Stimulated activated CD8-positive, alpha-beta memory T cell treated with anti-CD3 and anti-CD28 coated beads, Interleukin-4, amount 100 ng/mL, for 48 hours (primary cell): ENCODE measurements at regions not wholly inside any gene's neighbourhood (a gene's known extent, or its start where the extent isn't known, plus 50 kb on each side); places are given as distances from the start of the nearest gene placed in this dataset.
"Not testable (repeated sequence)": the region's sequence is repeated elsewhere in the genome, so short reads cannot be mapped to it uniquely, and the experiment has no call there.

Experiments
- DNase-seq: peaks from one replicate; pipeline ENCODE4 v3.0.0-alpha.2; 2020

DNA sequence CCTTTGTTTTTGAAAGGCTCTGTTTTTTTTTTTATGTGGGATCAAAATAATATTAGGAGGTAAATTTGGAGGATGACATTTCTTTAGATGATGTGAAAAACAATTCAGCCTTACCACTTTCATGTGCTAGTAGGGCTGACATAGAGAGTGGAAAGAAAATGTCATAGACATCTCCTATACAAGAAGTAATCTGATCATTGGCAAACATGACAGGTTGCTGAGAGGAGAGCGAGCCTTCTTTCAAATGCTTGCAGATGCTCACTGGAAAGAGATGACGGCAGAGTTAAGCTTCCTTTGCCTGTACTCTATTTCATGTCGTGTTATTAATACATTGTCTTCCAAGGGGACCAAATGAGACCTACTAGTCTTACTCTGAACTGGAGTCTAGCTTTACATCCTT lies 160.1 kb upstream of the DAP start:
- DNase-seq, result no peak

DNA sequence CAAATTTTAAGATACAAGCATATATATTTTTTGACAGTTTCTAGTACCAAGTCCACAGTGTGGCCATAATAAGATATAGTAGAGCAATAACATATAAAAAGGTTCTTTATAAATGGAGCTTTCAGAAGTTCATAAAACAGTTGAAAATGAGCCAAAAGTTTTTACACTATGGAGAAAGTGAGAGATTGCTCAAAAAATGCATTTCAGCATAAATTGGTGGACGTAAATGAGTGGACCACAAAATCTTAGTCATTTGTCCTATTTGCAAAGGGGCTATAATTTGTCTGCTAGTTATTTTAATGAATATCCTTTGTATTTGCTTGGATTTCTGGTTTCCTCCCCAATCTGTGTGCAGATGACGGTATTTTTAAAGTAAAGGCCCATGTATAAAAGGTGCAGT lies 159.4 kb upstream of the DAP start:
- no peak for DNase-seq

DNA sequence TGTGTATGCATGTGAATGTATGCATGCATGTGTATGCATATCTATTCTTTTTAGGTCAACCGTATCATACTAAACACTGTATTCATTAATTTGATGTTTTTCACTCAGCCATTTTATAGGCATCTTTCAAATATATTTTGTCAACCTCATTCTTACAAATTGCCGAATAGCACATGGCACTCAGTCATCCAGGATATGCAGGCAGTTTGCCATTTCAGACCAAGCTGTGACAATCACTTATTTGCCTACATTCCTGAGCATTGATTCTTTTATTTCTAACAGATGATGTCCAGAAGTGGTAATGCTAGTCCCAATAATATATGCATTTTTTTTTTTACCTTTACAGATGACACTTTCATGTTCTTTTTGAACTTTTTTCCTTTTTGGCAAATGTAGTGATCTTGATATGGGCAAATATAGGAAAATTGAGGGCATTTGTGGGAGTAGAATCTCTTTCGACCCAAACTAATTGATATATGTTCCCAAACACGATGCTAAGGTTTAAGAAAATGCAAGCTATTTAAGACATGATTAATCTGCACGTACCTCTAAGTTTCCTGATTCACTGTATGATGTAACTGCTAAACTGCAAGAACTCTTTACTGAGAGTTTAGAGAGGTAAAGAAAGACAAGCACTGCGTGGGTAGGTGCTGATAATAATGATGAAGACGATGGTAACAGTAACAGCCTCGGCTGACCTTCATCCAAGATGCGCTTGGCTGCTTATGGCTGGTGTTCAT lies 153.9 kb upstream of the DAP start:
- no peak for DNase-seq

DNA sequence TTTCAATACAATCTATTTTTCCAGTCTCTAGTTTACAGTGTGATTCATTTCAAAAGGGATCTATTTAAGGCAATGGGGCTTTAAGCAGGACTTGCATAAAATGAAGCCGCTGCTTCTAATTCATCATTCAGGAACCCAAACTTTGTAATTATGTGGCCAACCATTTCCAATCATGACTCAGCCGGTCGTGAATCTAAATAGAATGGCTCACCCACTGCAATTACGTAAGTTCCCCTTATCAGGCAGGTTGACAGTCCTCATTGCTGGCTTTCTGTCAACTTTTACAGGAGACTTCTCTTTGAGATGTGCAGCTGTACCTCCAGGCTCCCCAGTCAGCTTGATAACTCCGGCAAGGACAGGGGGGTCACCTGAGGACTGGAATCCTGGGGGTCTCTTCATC lies 152.8 kb upstream of the DAP start:
- DNase-seq, result no peak

DNA sequence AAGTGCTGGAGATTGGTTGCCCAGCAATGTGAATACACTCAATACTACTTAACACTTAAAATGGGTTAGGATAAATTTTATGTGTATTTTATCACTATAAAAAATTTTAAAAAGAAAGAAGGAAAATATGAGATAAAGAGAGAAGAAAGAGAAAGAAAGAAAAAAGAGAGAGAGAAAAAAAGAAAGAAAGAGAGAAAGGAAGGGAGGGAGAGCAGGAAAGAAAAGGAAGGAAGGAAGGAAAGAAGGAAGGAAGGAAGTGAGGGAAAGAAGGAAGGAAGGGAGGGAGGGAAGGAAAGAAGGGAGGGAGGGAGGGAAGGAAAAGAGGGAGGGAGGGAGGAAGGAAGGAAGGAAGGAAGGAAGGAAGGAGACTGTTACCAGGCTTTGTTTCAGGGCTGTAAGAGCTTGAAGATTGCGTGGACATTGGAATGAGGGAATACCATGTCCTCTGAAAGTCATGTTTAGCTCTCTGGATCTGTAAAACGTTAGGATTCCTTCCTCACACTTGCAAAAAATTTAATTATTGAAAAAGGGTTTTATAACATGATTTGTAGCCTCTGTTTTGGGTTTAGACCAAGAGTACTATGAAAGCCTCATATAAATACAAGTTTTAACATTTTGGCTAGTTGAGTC lies 152.3 kb upstream of the DAP start:
- no peak for DNase-seq

DNA sequence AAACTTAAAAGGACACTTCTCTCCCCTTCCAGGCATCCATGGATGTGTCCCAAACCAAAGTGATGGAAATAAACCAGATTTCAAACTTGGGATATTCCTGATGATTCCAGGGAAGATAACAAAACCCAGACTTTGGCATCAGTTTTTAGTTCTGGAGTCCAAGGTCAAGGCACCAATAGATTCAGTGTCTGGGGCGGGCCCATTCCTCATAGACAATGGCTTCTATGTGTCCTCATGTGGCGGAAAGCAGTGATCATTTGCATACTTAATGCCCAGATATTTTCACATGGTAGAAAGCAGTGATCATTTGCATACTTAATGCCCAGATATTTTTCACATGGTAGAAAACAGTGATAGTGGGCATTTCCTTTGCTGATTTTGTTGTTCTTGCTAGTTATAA lies 151.4 kb upstream of the DAP start:
- no peak for DNase-seq

DNA sequence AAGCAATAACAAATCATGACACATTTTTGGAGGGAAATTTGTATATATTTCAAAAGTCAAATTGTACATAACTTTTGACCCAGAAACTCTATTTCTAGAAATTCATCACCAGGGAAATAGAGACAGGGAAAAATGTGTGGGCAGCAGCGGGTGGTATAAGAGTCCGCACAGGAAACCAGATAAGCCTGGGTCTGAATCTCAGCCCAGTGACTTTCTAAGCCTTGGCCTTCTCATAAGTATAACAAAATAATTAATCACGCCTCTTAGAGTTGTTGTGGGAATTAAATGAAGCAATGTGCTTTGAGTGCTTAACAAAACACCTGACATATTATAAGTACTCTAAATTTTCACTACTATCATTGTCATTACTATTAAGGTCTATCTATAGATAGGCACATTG lies 149.2 kb upstream of the DAP start:
- DNase-seq, result no peak

DNA sequence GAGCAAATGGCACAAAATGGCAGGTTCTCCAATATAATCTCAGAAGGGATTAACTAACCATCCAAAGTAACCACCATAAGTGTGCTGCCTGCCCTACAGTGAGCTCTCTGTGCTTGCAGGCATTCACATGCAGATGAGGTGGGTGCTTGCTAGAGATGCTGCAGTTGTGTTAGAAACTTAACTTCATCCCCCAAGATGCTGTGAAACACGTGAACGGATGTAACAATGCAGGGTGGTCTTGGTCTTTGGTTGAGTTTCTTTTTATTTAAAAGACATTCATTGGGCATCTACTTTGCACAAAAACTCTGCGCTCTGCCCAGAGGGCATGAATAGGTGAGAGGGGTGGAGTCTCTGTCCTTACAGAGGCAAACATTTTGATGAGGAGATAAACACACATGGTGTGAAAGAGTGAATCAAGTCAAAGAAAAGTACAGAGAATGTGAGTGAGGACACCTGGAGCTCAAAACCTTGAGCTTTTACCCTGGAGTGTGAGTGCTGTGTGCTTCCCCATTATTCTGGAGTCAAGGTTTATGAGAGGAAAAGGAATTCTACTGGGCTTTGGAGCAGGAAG lies 143.9 kb upstream of the DAP start:
- DNase-seq, result no peak

DNA sequence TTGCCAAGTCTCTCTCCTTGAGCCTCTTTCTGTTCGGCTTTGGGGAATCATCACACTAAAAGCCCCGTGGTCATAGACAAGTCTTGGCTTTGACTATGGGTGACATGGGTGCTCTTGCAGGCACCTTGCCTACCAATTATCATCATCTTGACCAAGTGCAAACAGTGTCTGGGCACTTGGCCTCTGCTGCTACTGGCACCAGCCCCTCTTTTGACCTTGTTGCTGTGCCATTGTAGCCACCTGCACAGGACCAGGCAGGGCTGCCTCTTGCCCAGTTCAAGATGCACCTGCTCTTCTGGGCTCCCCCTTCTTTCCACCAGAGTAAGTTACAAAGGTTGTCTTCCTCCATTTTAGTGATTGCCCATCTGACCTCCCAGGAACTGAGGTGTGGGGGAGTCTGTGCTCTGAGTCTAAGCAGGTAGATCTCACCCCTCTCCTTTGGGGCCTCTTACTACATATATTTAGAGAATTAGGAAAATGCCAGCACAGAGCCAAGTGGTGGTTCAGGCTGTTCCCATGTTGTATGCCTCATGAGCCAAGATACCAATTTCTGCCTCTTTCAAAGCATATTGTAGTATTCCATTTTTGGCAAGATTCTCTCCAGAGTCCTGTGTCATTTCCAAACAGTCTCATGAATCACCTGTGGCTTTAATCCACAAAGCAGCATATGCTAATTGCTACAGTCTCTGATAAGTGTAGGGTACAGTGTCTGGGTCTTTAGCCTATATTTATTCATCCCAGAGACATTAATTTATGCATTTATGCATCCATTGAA lies 142.9 kb upstream of the DAP start:
- no peak for DNase-seq

DNA sequence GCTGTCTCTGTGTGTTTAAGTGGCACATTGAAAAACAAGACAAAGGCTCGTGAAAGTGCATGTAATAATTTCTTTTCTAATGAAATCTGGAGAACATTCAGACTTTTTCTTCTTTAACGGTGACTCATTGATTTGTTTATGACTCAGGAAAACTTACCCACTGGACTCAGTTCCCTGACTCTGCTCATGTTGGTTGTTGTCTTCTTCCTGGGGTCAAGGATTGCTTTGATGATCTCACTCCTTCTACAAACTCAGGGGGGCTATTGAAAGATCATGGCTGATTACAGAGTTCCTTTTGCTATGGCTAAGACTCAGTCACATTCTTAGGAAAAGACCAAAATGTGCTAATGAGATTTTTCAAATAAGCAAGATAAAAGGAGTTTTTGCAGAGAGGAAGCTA lies 141.1 kb upstream of the DAP start:
- DNase-seq, result no peak

DNA sequence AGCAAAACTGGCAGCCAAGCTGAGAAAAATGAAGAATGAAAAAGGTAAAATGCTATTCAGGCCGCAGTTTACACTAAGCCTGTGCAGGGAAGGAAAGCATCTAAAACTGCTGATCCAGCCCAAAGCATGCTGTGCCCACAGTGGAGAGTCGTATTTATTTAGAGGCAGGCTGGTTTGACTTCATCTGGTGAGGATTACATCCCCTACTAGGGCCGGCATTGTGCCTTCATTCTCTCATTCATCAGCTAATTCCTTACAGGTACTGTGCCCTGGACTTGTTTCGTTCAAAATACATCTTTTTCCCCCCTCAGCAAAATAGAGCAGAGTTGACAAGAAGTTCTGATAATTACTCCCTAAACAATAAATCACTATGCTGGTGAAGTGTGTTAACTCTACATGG lies 137.5 kb upstream of the DAP start:
- DNase-seq, result no peak

DNA sequence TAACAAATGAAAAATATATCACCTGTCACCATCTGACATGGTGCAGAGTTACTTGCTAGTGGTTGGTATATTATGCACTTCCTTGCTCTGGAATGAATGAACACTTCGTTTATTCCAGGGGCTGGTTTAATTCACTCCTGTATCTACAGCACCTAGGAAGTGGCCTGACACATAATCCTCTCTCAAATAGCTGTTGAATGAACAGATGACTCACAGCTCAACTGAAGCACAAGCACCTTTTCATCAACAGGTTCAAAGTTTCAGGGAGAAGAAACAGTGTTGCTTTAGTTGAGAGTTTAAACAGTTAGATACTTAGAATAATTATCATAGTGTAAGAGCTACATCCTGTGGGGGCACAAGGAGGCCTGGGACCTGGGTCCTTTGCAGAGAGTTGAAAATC lies 135.0 kb upstream of the DAP start:
- DNase-seq, result no peak

DNA sequence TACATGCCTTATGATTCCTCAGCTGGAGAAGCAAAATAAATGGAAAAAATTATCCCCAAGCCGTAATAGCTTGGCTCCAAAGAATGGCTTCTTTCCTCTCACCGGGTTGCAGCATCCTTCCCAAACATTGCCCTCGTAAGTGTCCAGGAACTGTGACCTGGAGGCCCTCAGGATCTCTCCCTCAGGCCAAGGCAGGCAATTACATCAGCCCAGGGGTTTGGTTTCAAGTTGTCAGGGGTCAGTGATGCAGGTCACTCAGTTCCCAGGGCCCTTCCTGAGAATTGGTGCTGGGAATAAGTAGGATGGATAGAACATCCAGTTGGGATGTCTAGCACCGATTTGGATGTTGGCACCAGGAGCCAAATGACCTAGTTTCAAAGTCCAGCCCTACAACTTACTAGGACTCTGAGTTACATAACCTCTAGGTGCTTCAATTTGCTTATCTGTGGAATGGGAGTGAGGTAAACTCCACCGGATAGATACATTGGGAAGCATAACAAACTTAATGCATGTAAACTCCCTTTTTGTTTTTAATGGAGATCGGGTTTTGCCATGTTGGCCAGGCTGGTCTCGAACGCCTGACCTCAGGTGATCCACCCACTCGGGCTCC lies 133.5 kb upstream of the DAP start:
- DNase-seq, result no peak

DNA sequence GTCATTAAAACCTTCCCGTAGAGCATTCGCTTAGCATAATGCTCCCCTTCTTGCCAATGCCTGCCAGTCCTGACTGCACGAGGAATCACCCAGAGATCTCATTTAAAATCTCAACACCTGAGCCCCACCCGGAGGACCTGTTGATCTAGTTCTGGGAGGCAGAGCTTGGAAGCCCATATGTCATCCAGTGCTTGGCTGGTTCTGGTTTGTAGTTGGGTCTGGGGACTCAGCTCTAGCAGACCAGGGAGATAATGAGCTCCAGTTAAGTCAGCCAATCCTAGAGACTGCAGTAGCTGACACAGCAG lies 131.8 kb upstream of the DAP start:
- no peak for DNase-seq

DNA sequence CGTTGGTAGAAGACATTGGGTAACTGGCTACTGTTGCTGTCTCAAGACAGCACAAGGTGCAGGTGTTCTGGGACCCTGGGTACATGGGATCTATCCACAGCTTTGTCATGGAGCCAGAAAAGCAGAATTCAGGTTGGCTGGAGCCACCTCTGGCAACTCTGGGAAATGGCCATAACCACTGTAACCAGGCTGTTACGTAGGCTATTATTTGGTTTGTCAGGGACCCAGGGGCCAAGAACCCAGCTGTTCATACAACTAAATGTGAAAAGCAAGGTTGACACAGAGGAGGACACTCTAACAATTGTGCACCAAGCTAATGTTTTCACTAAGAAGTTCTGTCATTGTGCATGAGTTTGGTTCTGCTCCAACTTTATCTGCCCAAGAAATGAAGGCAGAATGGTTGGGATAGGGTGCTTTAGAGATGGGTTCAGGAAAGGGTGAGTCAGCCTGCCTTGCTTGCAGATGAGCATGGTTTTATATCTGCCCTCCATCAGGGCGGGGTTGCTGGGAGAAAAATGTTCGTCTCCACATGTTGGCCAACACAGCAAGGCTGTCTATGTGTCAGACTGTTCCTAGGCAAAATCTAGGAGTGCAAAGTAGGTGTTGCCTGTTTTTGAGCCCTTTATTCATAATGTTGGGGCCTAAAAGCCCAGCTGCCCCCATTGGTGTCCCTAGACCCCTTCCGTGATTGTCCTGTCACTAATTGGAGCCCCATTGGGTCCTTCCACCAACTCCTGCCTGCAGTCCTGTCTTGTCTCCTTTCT lies 131.3 kb upstream of the DAP start:
- no peak for DNase-seq

DNA sequence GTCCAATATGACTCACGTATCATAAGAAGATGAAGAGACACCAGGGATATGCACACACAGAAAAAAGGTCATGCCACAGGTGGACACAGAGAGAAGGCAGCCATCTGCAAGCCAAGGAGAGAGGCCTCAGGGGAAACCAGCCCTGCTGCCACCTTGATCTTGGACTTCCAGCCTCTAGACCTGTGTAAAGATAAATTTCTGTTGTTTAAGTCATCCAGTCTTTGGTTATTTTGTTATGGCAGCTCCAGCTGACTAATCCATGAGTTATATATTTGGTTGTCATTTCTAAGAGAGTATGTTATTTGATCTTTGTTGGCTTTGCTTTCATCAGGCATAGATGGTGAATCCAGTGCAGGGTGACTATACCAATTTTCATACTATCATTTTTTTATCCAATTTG lies 130.2 kb upstream of the DAP start:
- DNase-seq, result no peak

DNA sequence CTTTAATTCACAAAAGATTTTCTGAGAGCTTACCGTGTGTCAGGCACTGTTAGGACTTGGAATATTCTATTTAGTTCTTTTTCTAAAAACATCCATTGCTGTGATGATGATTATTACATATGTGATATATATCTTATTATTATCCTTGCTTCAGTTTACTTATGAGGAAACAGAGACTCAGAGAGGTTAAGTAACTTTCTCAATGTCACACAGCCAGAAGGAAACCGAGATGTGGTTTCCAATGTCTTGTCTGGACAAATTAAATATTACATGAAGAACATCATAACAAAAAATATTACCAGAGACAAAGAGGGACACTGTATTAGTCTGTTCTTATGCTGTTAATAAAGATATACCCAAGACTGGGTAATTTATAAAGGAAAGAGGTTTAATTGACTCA lies 125.5 kb upstream of the DAP start:
- no peak for DNase-seq

DNA sequence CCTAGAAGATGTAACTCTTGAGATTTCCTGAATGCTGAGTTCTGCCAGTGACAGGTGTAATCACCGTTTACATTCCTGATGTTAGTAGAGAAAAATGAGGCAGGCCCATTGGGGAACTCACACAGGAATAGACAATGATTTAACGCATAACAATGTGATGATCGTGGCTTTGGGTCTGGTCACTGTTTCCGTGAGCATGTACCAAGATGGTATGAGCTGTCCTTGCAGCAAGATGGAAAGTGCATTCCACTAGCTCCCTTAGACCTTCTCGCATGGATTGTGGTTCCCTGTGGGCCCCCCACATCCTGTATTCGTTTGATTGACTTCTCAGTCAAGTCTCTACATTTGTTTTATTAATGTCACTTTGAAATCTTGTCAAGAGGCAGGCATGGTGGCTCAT lies 124.0 kb upstream of the DAP start:
- no peak for DNase-seq

DNA sequence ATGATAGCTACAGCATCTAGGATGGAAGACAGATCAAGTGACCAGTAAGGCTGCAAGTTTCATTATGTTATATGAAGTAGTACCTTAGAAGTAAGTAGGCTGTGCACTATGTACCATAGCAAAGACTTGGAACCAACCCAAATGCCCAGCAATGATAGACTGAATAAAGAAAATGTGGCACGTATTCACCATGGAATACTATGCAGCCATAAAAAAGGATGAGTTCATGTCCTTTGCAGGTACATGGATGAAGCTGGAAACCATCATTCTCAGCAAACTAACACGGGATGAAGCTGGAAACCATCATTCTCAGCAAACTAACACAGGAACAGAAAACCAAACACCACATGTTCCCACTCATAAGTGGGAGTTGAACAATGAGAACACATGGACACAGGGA lies 122.9 kb upstream of the DAP start:
- not testable (repeated sequence) for DNase-seq

DNA sequence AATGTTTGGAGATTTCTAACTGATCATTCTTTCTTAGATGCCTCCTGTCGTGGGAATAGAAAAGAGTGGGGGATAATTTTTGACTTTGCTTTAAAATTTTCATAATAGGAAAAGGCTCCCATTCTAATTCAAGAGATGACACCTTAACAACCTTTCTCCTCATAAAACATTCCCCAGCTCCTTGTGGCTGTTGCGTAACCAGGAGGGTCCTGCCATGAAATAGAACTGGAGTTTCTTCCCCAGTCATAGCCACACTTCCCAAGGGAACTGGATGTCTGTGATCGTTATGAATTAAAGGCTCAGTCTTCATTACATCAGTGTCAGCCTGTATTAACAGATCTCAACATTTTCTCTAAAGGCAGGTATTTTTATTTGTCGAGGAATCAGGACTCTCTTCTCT lies 119.9 kb upstream of the DAP start:
- no peak for DNase-seq

DNA sequence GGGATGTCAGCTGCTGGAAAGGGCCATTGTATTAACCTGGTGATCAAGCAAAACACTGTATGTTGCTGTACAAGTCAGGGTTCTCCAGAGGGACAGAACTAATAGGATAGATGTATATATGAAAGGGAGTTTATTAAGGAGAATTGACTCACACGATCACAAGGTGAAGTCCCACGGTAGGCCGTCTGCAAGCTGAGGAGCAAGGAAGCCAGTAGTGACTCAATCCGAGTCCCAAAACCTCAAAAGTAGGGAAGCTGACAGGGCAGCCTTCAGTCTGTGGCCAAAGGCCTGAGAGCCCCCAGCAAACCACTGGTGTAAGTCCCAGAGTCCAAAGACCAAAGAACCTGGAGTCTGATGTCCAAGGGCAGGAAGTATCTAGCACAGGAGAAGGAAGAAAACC lies 116.0 kb upstream of the DAP start:
- DNase-seq, result not testable (repeated sequence)

DNA sequence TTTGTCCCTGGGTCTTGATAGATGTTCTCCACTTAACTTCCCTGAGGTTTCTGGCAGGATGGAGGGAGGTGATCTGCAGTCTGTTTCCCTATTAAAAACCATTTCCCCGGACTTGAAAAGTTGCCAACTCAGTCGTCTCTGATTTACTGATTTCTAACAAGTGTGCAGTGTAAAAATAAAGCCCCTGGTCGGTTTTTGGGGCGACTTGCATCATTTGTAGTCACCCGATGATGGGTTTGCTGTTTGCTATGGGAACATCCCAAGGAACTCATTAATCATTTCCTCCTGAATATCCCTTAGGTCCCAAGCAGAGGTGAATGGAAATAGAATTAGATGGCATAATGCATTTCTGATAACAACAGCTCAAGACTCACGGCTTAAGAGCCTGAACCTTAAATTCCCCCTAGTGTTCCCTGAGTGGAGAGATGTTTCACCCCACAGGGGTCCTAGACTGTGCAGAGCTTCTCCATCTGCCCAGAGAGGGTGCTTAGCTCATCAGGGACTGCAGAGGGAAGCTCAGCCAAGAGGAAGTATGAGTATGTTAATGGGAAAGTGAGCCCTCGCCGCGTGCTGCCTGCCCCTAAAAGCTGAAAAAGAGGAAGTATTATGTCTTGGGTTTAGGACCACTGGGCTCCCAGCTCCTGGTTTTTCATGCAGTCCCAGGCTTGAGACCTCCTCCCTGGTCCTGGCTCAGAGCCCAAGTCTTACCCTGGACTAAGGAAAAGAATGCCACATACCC lies 115.1 kb upstream of the DAP start:
- no peak for DNase-seq
